IMR-90 (cell line): ENCODE measurements at regions not wholly inside any gene's neighbourhood (a gene's known extent, or its start where the extent isn't known, plus 50 kb on each side); places are given as distances from the start of the nearest gene placed in this dataset.
A peak's percentile ranks its signal among the peaks of the same experiment; 100 is the strongest.

ENCODE experiments used
- ATAC-seq: fragments of 200-7000 bp; cut with Tn5 transposase; 2 replicates; pipeline ENCODE4 v1.9.1; 2020; ENCODE audit warnings: low read depth, mild to moderate bottlenecking, moderate library complexity
- BruUV-seq: library from RNA; stranded (reverse); fragments of 400-500 nt; replicated peaks from 2 replicates; lab custom pipeline; 2021; lab: Mats Ljungman, UMichigan
- CTCF ChIA-PET: fragments of 300-600 bp; formaldehyde crosslinking; extraction: SDS; loops from one replicate; lab custom pipeline; 2021; ENCODE audit warnings: antibody characterized with exemption; lab: Yijun Ruan, JAX
- POLR2A ChIA-PET: fragments of 300-600 bp; sonication (Branson Sonifier 250); formaldehyde crosslinking; loops from one replicate; lab custom pipeline; 2022; ENCODE audit warnings: antibody characterized with exemption; ENCODE audit not compliant: unreplicated experiment; lab: Charles Lee
- DNase-seq: peaks from one replicate; pipeline ENCODE4 v3.0.0; 2013
- H2AFZ ChIP-seq: replicated peaks from 2 replicates; pipeline ENCODE3; 2013; ENCODE audit warnings: low read length, mild to moderate bottlenecking; ENCODE audit not compliant: poor library complexity
- H2AK5ac ChIP-seq: 2 replicates; pipeline ENCODE4 v1.6.1; 2013; ENCODE audit warnings: low read depth, low read length, inconsistent platforms
- H2AK9ac ChIP-seq: replicated peaks from 2 replicates; pipeline ENCODE3; 2013; ENCODE audit warnings: mild to moderate bottlenecking, low read depth, low read length, moderate library complexity; ENCODE audit not compliant: poor library complexity
- H2BK120ac ChIP-seq: 2 replicates; pipeline ENCODE4 v1.6.1; 2013; ENCODE audit warnings: low read depth, low read length, inconsistent platforms
- H2BK15ac ChIP-seq: 3 replicates; pipeline ENCODE4 v1.6.1; 2013; ENCODE audit warnings: low read depth, low read length, inconsistent platforms
- H2BK20ac ChIP-seq: 2 replicates; pipeline ENCODE4 v1.6.1; 2013; ENCODE audit warnings: low read depth, mild to moderate bottlenecking, inconsistent platforms, low read length, moderate library complexity
- H2BK5ac ChIP-seq: 2 replicates; pipeline ENCODE4 v1.6.1; 2013; ENCODE audit warnings: mild to moderate bottlenecking, low read depth, low read length, inconsistent platforms; ENCODE audit not compliant: poor library complexity, severe bottlenecking
- H3K14ac ChIP-seq: replicated peaks from 2 replicates; pipeline ENCODE4 v1.6.1; 2013; ENCODE audit warnings: low read depth, low read length, inconsistent platforms
- H3K18ac ChIP-seq: 2 replicates; pipeline ENCODE4 v1.6.1; 2013; ENCODE audit warnings: low read depth, low read length, control low read depth
- H3K23ac ChIP-seq: 2 replicates; pipeline ENCODE4 v1.6.1; 2013; ENCODE audit warnings: low read depth, low read length, inconsistent platforms
- H3K27ac ChIP-seq: 2 replicates; pipeline ENCODE4 v1.5.1; 2013; ENCODE audit warnings: mild to moderate bottlenecking, control low read depth, low read length; ENCODE audit not compliant: insufficient read depth
- H3K27me3 ChIP-seq: 2 replicates; pipeline ENCODE4 v1.6.1; 2013; ENCODE audit warnings: low read length; ENCODE audit not compliant: control insufficient read depth, insufficient read depth
- H3K36me3 ChIP-seq: 2 replicates; pipeline ENCODE4 v1.6.1; 2013; ENCODE audit warnings: low read length, mixed read lengths; ENCODE audit not compliant: control insufficient read depth, insufficient read depth
- H3K4ac ChIP-seq: 2 replicates; pipeline ENCODE4 v1.6.1; 2013; ENCODE audit warnings: low read depth, low read length, inconsistent platforms
- H3K4me1 ChIP-seq: 2 replicates; pipeline ENCODE4 v1.6.1; 2013; ENCODE audit warnings: low read length, mixed read lengths; ENCODE audit not compliant: control insufficient read depth, insufficient read depth
- H3K4me2 ChIP-seq: 2 replicates; pipeline ENCODE4 v1.6.1; 2013; ENCODE audit warnings: low read depth, mild to moderate bottlenecking, control low read depth, low read length, moderate library complexity
- H3K4me3 ChIP-seq: 2 replicates; pipeline ENCODE4 v1.5.1; 2013; ENCODE audit warnings: low read depth, mild to moderate bottlenecking, control low read depth, low read length, moderate library complexity; ENCODE audit not compliant: insufficient read depth
- H3K56ac ChIP-seq: 2 replicates; pipeline ENCODE4 v1.6.1; 2013; ENCODE audit warnings: low read length, inconsistent platforms; ENCODE audit not compliant: insufficient read depth; ENCODE audit errors: extremely low read depth
- H3K79me1 ChIP-seq, 2 experiments: 2 replicates each; pipeline ENCODE4 v1.6.1; 2013; ENCODE audit warnings: low read length in 2 of 2, inconsistent platforms in 1 of 2, low read depth in 1 of 2
- H3K9ac ChIP-seq: 2 replicates; pipeline ENCODE4 v1.6.1; 2013; ENCODE audit warnings: low read depth, low read length, control low read depth
- H3K9me1 ChIP-seq: 2 replicates; pipeline ENCODE4 v1.6.1; 2013; ENCODE audit warnings: low read length, inconsistent platforms; ENCODE audit not compliant: insufficient read depth
- H3K9me3 ChIP-seq: 2 replicates; pipeline ENCODE4 v1.6.1; 2013; ENCODE audit warnings: low read length; ENCODE audit not compliant: control insufficient read depth, insufficient read depth
- H4K20me1 ChIP-seq: 2 replicates; pipeline ENCODE4 v1.6.1; 2013; ENCODE audit warnings: low read length, inconsistent platforms; ENCODE audit not compliant: insufficient read depth
- H4K5ac ChIP-seq: 2 replicates; pipeline ENCODE4 v1.6.1; 2013; ENCODE audit warnings: mild to moderate bottlenecking, low read depth, low read length, control low read depth
- H4K8ac ChIP-seq, 2 experiments: 2 replicates each; pipeline ENCODE4 v1.6.1; 2013; ENCODE audit warnings: low read depth in 2 of 2, low read length in 2 of 2, control low read depth in 1 of 2, inconsistent platforms in 1 of 2
- H4K91ac ChIP-seq: 2 replicates; pipeline ENCODE4 v1.6.1; 2013; ENCODE audit warnings: low read depth, low read length, inconsistent platforms; ENCODE audit not compliant: insufficient read depth
- CEBPB ChIP-seq: IDR thresholded peaks from 2 replicates; pipeline ENCODE4 v1.6.1; 2012; ENCODE audit warnings: low read depth, low read length, improper control_type of control experiment
- CHD1 ChIP-seq: IDR thresholded peaks from 2 replicates; pipeline ENCODE4 v1.6.1; 2012; ENCODE audit warnings: low read depth, low read length, improper control_type of control experiment
- ELK1 ChIP-seq: fragments of 150-350 bp; IDR thresholded peaks from 2 replicates; pipeline ENCODE4 v1.6.1; 2016; ENCODE audit warnings: low read depth, mild to moderate bottlenecking, low read length, moderate library complexity, borderline replicate concordance
- FOS ChIP-seq: fragments of 150-350 bp; IDR thresholded peaks from 2 replicates; pipeline ENCODE4 v1.6.1; 2016; ENCODE audit warnings: low read depth, low read length
- MXI1 ChIP-seq: IDR thresholded peaks from 2 replicates; pipeline ENCODE4 v1.6.1; 2012; ENCODE audit warnings: low read depth, mild to moderate bottlenecking, low read length, moderate library complexity, borderline replicate concordance
- NFE2L2 ChIP-seq: fragments of 150-350 bp; IDR thresholded peaks from 2 replicates; pipeline ENCODE4 v1.6.1; 2016; ENCODE audit warnings: low read depth, mild to moderate bottlenecking, low read length
- POLR2A ChIP-seq: IDR thresholded peaks from 2 replicates; pipeline ENCODE4 v1.6.1; 2012; ENCODE audit warnings: mild to moderate bottlenecking, low read depth, low read length
- RAD21 ChIP-seq: IDR thresholded peaks from 2 replicates; pipeline ENCODE4 v1.6.1; 2012; ENCODE audit warnings: low read length, improper control_type of control experiment
- RCOR1 ChIP-seq: IDR thresholded peaks from 2 replicates; pipeline ENCODE4 v1.6.1; 2012; ENCODE audit warnings: mild to moderate bottlenecking, low read length, improper control_type of control experiment; ENCODE audit not compliant: insufficient replicate concordance
- RFX5 ChIP-seq: IDR thresholded peaks from 2 replicates; pipeline ENCODE4 v1.8.0; 2012; ENCODE audit warnings: low read depth, mild to moderate bottlenecking, low read length, moderate library complexity
- USF2 ChIP-seq: fragments of 150-350 bp; IDR thresholded peaks from 2 replicates; pipeline ENCODE4 v1.6.1; 2017; ENCODE audit warnings: mild to moderate bottlenecking, antibody characterized with exemption, low read length, low read depth
- WGBS, 2 experiments: methylation state at CpG; one replicate each; pipeline versions ENCODE4 v1.1.5 to v1.1.7; 2013; ENCODE audit warnings: missing lambda C conversion rate in 2 of 2; ENCODE audit not compliant: insufficient read length in 1 of 2; ENCODE audit errors: extremely low coverage in 2 of 2; 5-methylcytosine and 5-hydroxymethylcytosine counted together
- dilution Hi-C: fragments of 300-500 bp; cut with HindIII; formaldehyde crosslinking; loops from one replicate; pipeline ENCODE4 v1.14.3; 2018; ENCODE audit warnings: low sequenced_read_pairs; ENCODE audit not compliant: unreplicated experiment
- in situ Hi-C: fragments of 300-500 bp; cut with MboI; formaldehyde crosslinking; loops from 3 replicates; pipeline ENCODE4 v1.14.3; 2019; ENCODE audit warnings: low sequenced_read_pairs, inconsistent platforms, mixed read lengths
- intact Hi-C: fragments of 100-400 bp; cut with micrococcal nuclease; formaldehyde crosslinking; loops from 2 replicates; pipeline ENCODE4 v1.10.0; 2022

DNA sequence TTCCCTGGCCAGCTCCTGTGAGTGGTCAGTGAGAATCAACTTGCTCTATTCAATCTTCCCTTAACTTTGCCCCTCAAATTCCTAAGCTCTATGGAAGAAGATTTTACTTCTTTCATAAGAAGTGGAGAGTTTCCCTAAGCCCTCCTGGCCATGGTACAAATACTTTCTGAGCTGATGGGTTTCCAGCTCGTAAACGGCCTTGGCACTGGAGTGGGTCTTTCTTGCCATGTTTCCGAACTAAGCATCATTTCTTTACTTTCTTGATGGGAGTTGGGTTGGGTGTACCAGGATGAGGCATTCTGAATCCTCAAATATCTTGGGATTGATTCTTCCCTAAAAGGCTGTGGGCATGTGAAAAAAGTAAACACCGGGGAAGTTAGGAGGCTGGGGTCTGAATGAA is 72.5 kb downstream of the ACKR3 start:
- TF ChIP-seq RCOR1 (no peak), CEBPB (no peak), FOS (no peak), RFX5 (no peak), MXI1 (no peak), CHD1 (no peak), ELK1 (no peak), USF2 (no peak), RAD21 (no peak), POLR2A (no peak), NFE2L2 (no peak)
- no peak overlapping the region for H3K4me2 ChIP-seq
- dilution Hi-C loops = no loop called here
- peak overlapping the region; percentile 96 for H3K27ac ChIP-seq
- no peak overlapping the region for H2AFZ ChIP-seq
- no peak overlapping the region for H3K9ac ChIP-seq
- H2AK5ac ChIP-seq = peak overlapping the region; percentile 89
- peak overlapping the region; percentile 76 to 82 for H4K8ac ChIP-seq
- peaks cover 12% of the 10 kb centered on the region; the same call in 1 of the 2 replicates for H3K9me3 ChIP-seq
- H3K4me1 ChIP-seq = peaks cover 9% of the 10 kb centered on the region
- no peak overlapping the region for H2AK9ac ChIP-seq
- ATAC-seq (no peak), DNase-seq (no peak)
- no TSS peak for BruUV-seq
- H4K91ac ChIP-seq = peak overlapping the region; percentile 89
- WGBS, 2 experiments = no CpG with 5 or more reads among the region's 4 CpGs
- intact Hi-C loops = no loop called here
- H3K14ac ChIP-seq = peak overlapping the region; percentile 4; the same call in 1 of the 2 replicates
- H3K27me3 ChIP-seq = no peaks in the 10 kb centered on the region
- H2BK5ac ChIP-seq = peak overlapping the region; percentile 81
- in situ Hi-C loops = no loop called here
- H3K9me1 ChIP-seq = no peaks in the 10 kb centered on the region
- no peaks in the 10 kb centered on the region for H3K79me1 ChIP-seq
- CTCF ChIA-PET = interaction anchor here (0.6 to 1.1 kb wide), 3 partner anchors 16 to 187 kb away, joined by 3 to 5 read pairs (median 3); no protein-coding TSS in a partner anchor
- H3K18ac ChIP-seq = peak overlapping the region; percentile 96
- H3K4ac ChIP-seq = peak overlapping the region; percentile 78
- H4K20me1 ChIP-seq = no peaks in the 10 kb centered on the region
- no peak overlapping the region for H3K4me3 ChIP-seq
- H3K36me3 ChIP-seq = no peaks in the 10 kb centered on the region
- peak overlapping the region; percentile 93 for H4K5ac ChIP-seq
- H2BK15ac ChIP-seq = peak overlapping the region; percentile 60; the same call in 2 of the 3 replicates
- peak overlapping the region; percentile 66; the same call in 1 of the 2 replicates for H3K56ac ChIP-seq
- H2BK20ac ChIP-seq = peak overlapping the region; percentile 94
- POLR2A ChIA-PET = no interaction called here
- peak overlapping the region; percentile 89 for H2BK120ac ChIP-seq
- peak overlapping the region; percentile 30 for H3K23ac ChIP-seq
